Trophoblast cell (in vitro differentiated cells and primary cell): ENCODE measurements at regions not wholly inside any gene's neighbourhood (a gene's known extent, or its start where the extent isn't known, plus 50 kb on each side); places are given as distances from the start of the nearest gene placed in this dataset.

Experiments
- DNase-seq, 2 donors: peaks; one replicate each; pipeline ENCODE4 v3.0.0-alpha.2; 2016
- H2AFZ ChIP-seq: 2 replicates; pipeline ENCODE4 v1.6.1; 2013; ENCODE audit warnings: low read length, moderate library complexity, mild to moderate bottlenecking; ENCODE audit not compliant: insufficient read depth, poor library complexity
- H2AK5ac ChIP-seq: 2 replicates; pipeline ENCODE4 v1.6.1; 2013; ENCODE audit warnings: mild to moderate bottlenecking, low read length
- H2BK120ac ChIP-seq: 2 replicates; pipeline ENCODE4 v1.6.1; 2013; ENCODE audit warnings: low read length, mild to moderate bottlenecking, moderate library complexity; ENCODE audit not compliant: insufficient read depth, poor library complexity
- H2BK12ac ChIP-seq: 2 replicates; pipeline ENCODE4 v1.6.1; 2013; ENCODE audit warnings: mild to moderate bottlenecking, low read length, moderate library complexity
- H2BK5ac ChIP-seq: 2 replicates; pipeline ENCODE4 v1.6.1; 2013; ENCODE audit warnings: low read length, low read depth, moderate library complexity, mild to moderate bottlenecking; ENCODE audit not compliant: poor library complexity
- H3K14ac ChIP-seq: 2 replicates; pipeline ENCODE4 v1.6.1; 2013; ENCODE audit warnings: mild to moderate bottlenecking, low read length
- H3K18ac ChIP-seq: 2 replicates; pipeline ENCODE4 v1.6.1; 2013; ENCODE audit warnings: mild to moderate bottlenecking, low read length
- H3K23ac ChIP-seq: 2 replicates; pipeline ENCODE4 v1.6.1; 2013; ENCODE audit warnings: low read length
- H3K27ac ChIP-seq: 2 replicates; pipeline ENCODE4 v1.5.1; 2013; ENCODE audit warnings: low read depth, mild to moderate bottlenecking, inconsistent platforms, low read length, moderate library complexity
- H3K27me3 ChIP-seq: 2 replicates; pipeline ENCODE4 v1.6.1; 2013; ENCODE audit warnings: inconsistent platforms, mild to moderate bottlenecking, low read length, moderate library complexity; ENCODE audit not compliant: insufficient read depth
- H3K36me3 ChIP-seq, 2 experiments: 1 replicate in 1 of 2; 2 replicates in 1 of 2; pipeline ENCODE4 v1.6.1; 2013; ENCODE audit warnings: low read length in 2 of 2, mild to moderate bottlenecking in 2 of 2, moderate library complexity in 1 of 2; ENCODE audit not compliant: insufficient read depth in 2 of 2, control insufficient read depth in 1 of 2
- H3K4ac ChIP-seq: 2 replicates; pipeline ENCODE4 v1.6.1; 2013; ENCODE audit warnings: low read depth, mild to moderate bottlenecking, low read length, moderate library complexity
- H3K4me1 ChIP-seq, 2 experiments: 1 replicate in 1 of 2; 2 replicates in 1 of 2; pipeline ENCODE4 v1.6.1; 2013; ENCODE audit warnings: low read length in 2 of 2, mild to moderate bottlenecking in 2 of 2, moderate library complexity in 1 of 2; ENCODE audit not compliant: insufficient read depth in 2 of 2, control insufficient read depth in 1 of 2
- H3K4me2 ChIP-seq: 2 replicates; pipeline ENCODE4 v1.6.1; 2013; ENCODE audit warnings: inconsistent platforms, mild to moderate bottlenecking, low read length, moderate library complexity
- H3K4me3 ChIP-seq: 2 replicates; pipeline ENCODE4 v1.5.1; 2013; ENCODE audit warnings: mild to moderate bottlenecking, low read depth, low read length, inconsistent platforms
- H3K79me1 ChIP-seq: one replicate; pipeline ENCODE4 v1.6.1; 2013; ENCODE audit warnings: low read length
- H3K79me2 ChIP-seq: 2 replicates; pipeline ENCODE4 v1.6.1; 2013; ENCODE audit warnings: low read length, mild to moderate bottlenecking; ENCODE audit not compliant: control insufficient read depth, insufficient read depth, poor library complexity
- H3K9ac ChIP-seq: 2 replicates; pipeline ENCODE4 v1.6.1; 2013; ENCODE audit warnings: mild to moderate bottlenecking, low read length
- H3K9me3 ChIP-seq: 2 replicates; pipeline ENCODE4 v1.6.1; 2013; ENCODE audit warnings: low read depth, mild to moderate bottlenecking, control low read depth, inconsistent platforms, low read length; ENCODE audit not compliant: insufficient read depth
- H4K12ac ChIP-seq: 2 replicates; pipeline ENCODE4 v1.6.1; 2013; ENCODE audit warnings: low read depth, mild to moderate bottlenecking, low read length, moderate library complexity
- H4K8ac ChIP-seq: 2 replicates; pipeline ENCODE4 v1.6.1; 2013; ENCODE audit warnings: low read depth, mild to moderate bottlenecking, low read length, moderate library complexity
- H4K91ac ChIP-seq: one replicate; pipeline ENCODE4 v1.6.1; 2013; ENCODE audit warnings: low read depth, mild to moderate bottlenecking, low read length, moderate library complexity
- WGBS: extraction: QIAGEN DNeasy Blood & Tissue Kit; methylation state at CpG from one replicate; pipeline ENCODE4 v1.1.7; 2013; ENCODE audit warnings: missing lambda C conversion rate; ENCODE audit not compliant: insufficient read length, insufficient coverage; ENCODE audit errors: extremely low coverage; 5-methylcytosine and 5-hydroxymethylcytosine counted together

DNA sequence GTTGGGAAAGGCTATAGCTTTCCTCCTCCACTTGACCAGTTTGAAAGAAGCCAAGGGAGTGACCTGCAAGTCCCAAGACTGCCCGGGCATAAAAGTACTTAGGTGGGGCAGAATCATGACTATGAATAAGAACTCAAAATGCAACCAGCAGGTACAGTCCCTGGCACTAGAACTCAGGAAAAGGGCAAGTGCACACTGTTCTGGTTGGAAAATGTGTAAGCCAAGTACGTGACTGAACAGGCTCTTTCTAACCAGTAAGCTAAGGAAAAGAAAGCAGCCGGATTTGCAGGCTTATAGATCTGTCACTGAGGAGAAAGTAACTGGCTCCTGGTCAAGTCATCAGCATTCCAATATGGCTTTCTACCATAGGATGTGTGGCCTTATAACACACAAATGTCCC lies 101.2 kb upstream of the SLC4A7 start:
- no peak overlapping the region for H2BK120ac ChIP-seq
- H3K9me3 ChIP-seq: no peaks in the 10 kb centered on the region
- no peak overlapping the region for H3K18ac ChIP-seq
- H3K79me1 ChIP-seq: no peaks in the 10 kb centered on the region
- no peaks in the 10 kb centered on the region for H3K27me3 ChIP-seq
- no peak overlapping the region for H2BK5ac ChIP-seq
- no peak overlapping the region for H2BK12ac ChIP-seq
- H2AFZ ChIP-seq: no peak overlapping the region
- H2AK5ac ChIP-seq: no peak overlapping the region
- no peaks in the 10 kb centered on the region for H3K4me1 ChIP-seq
- H4K12ac ChIP-seq: no peak overlapping the region
- H3K36me3 ChIP-seq: no peaks in the 10 kb centered on the region
- no peak overlapping the region for H4K8ac ChIP-seq
- H3K4me2 ChIP-seq: no peak overlapping the region
- no peak overlapping the region for H3K4ac ChIP-seq
- H4K91ac ChIP-seq: no peak overlapping the region
- no peak overlapping the region for H3K23ac ChIP-seq
- no peak overlapping the region for H3K14ac ChIP-seq
- DNase-seq: no peak
- no peak overlapping the region for H3K4me3 ChIP-seq
- no peak overlapping the region for H3K9ac ChIP-seq
- H3K27ac ChIP-seq: no peak overlapping the region
- no peaks in the 10 kb centered on the region for H3K79me2 ChIP-seq
- WGBS: no CpG with 5 or more reads among the region's 3 CpGs

DNA sequence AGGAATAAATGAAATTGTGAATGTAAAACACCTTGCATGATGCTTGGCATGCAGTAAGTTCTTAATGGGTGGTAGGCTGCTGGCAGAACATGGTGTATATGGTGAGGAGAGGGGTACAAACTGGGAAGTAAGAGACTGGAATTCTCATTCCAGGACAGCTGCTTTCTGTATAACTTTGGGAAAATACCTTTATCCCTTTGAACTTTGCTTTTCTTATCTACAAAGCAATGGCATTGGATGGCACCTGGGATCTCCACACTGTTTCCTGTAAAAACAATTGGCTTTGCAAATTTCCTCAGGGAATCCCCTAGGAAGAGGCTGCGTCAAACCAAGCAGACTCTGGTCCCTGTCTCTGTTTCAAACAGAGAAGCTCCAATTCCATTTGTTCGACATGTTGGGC lies 100.7 kb upstream of the SLC4A7 start:
- Histone ChIP-seq H3K9ac (no peak overlapping the region), H4K91ac (no peak overlapping the region), H3K79me2 (no peaks in the 10 kb centered on the region), H2BK12ac (no peak overlapping the region), H3K9me3 (no peaks in the 10 kb centered on the region), H3K23ac (no peak overlapping the region), H3K4me2 (no peak overlapping the region), H3K36me3 (no peaks in the 10 kb centered on the region), H4K8ac (no peak overlapping the region), H3K4ac (no peak overlapping the region), H3K4me1 (no peaks in the 10 kb centered on the region), H2AFZ (no peak overlapping the region), H3K79me1 (no peaks in the 10 kb centered on the region), H3K18ac (no peak overlapping the region), H2BK5ac (no peak overlapping the region), H3K4me3 (no peak overlapping the region), H2AK5ac (no peak overlapping the region), H3K14ac (no peak overlapping the region), H3K27ac (no peak overlapping the region), H4K12ac (no peak overlapping the region), H2BK120ac (no peak overlapping the region), H3K27me3 (no peaks in the 10 kb centered on the region)
- no peak for DNase-seq
- no CpG with 5 or more reads among the region's 2 CpGs for WGBS

DNA sequence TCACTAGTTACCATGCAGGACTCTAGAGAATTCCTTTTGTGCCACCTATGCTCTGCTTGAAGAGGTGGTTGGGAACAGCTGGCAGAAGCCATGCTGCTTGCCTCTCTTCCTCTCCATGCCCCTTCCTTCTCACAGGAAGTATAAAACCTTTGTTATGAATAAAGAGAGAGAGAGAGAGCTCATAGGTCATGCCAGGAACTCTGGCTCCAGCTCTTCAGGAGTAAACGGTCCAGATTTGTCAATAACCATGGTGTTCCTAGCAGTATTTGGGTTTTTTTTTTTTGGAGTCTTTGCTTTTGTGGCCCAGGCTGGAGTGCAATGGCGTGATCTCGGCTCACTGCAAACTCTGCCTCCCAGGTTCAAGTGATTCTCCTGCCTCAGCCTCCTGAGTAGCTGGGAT lies 97.7 kb upstream of the SLC4A7 start:
- Histone ChIP-seq H3K4ac (no peak overlapping the region), H3K79me2 (no peaks in the 10 kb centered on the region), H2AFZ (no peak overlapping the region), H4K12ac (no peak overlapping the region), H4K91ac (no peak overlapping the region), H3K27me3 (no peaks in the 10 kb centered on the region), H3K4me2 (no peak overlapping the region), H3K14ac (no peak overlapping the region), H3K4me3 (no peak overlapping the region), H2BK120ac (no peak overlapping the region), H3K4me1 (no peaks in the 10 kb centered on the region), H3K79me1 (no peaks in the 10 kb centered on the region), H2AK5ac (no peak overlapping the region), H3K23ac (no peak overlapping the region), H4K8ac (no peak overlapping the region), H3K36me3 (no peaks in the 10 kb centered on the region), H2BK12ac (no peak overlapping the region), H3K9me3 (no peaks in the 10 kb centered on the region), H3K27ac (no peak overlapping the region), H3K18ac (no peak overlapping the region), H3K9ac (no peak overlapping the region), H2BK5ac (no peak overlapping the region)
- no CpG with 5 or more reads among the region's 3 CpGs for WGBS
- DNase-seq: no peak

DNA sequence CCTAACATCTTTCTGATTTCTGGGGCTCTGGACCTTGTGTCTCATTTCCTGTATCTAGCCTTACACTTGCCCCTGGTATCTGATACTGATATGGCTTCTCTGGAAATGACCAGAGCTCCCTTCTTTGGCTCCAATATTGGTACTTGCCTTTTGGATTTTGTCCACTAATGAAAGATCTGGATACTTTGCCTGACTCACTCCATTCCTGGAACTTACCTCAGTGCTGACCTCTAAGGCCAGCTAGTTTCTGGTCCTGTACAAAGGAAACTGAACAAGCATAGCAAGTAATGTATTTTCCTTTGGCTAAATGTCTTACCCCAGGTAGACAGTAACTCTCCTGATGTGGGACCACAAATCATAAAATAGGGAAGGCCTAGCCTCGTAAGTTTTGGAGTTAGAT lies 93.8 kb upstream of the SLC4A7 start:
- Histone ChIP-seq H2BK5ac (no peak overlapping the region), H3K4ac (no peak overlapping the region), H3K23ac (no peak overlapping the region), H3K36me3 (no peaks in the 10 kb centered on the region), H3K79me2 (no peaks in the 10 kb centered on the region), H3K18ac (no peak overlapping the region), H4K8ac (no peak overlapping the region), H3K4me3 (no peak overlapping the region), H3K14ac (no peak overlapping the region), H3K9me3 (no peaks in the 10 kb centered on the region), H3K79me1 (no peaks in the 10 kb centered on the region), H4K91ac (no peak overlapping the region), H3K4me2 (no peak overlapping the region), H2BK120ac (no peak overlapping the region), H3K27me3 (no peaks in the 10 kb centered on the region), H2AFZ (no peak overlapping the region), H3K9ac (no peak overlapping the region), H4K12ac (no peak overlapping the region), H3K27ac (no peak overlapping the region), H2AK5ac (no peak overlapping the region), H3K4me1 (no peaks in the 10 kb centered on the region), H2BK12ac (no peak overlapping the region)
- peak in 1 of 2 donors; percentile 34 for DNase-seq
- no CpG with 5 or more reads among the region's 1 CpG for WGBS
